ENCODE measurements at regions not wholly inside any gene's neighbourhood (a gene's known extent, or its start where the extent isn't known, plus 50 kb on each side); places are given as distances from the start of the nearest gene placed in this dataset.

GRCh38 chr1:221076391-221076811 lies 197.2 kb downstream of the HLX start:
- Histone ChIP-seq H3K27ac (ENCODE audit: control insufficient read depth, insufficient read depth, low read length) (no peak overlapping the region), H3K4me2 (ENCODE audit: control insufficient read depth, extremely low read depth, insufficient read depth, low read depth, low read length) (no peak overlapping the region), H3K9me1 (ENCODE audit: control insufficient read depth, extremely low read depth, insufficient read depth, low read length) (no peaks in the 10 kb centered on the region), H3K27me3 (ENCODE audit: control insufficient read depth, extremely low read depth, insufficient read depth, low read length) (no peaks in the 10 kb centered on the region), H3K36me3 (ENCODE audit: control insufficient read depth in 2 of 2, extremely low read depth in 1 of 2, insufficient read depth in 2 of 2, low read length in 2 of 2) (no peaks in the 10 kb centered on the region), H3K4me3 (ENCODE audit: control insufficient read depth in 2 of 3, extremely low read depth in 1 of 3, insufficient read depth in 2 of 3, low read depth in 1 of 3, low read length in 3 of 3) (no peak overlapping the region), H2AFZ (ENCODE audit: control insufficient read depth, low read length) (no peak overlapping the region), H4K20me1 (ENCODE audit: control insufficient read depth, extremely low read depth, insufficient read depth, low read length) (no peaks in the 10 kb centered on the region), H3K4me1 (ENCODE audit: control insufficient read depth, extremely low read depth, insufficient read depth, low read length) (no peaks in the 10 kb centered on the region), H3K9me3 (ENCODE audit: control insufficient read depth, low read depth, low read length) (no peaks in the 10 kb centered on the region), H3K79me2 (ENCODE audit: control insufficient read depth, insufficient read depth, low read length) (no peaks in the 10 kb centered on the region), H3K9ac (ENCODE audit: control insufficient read depth, extremely low read depth, insufficient read depth, low read length) (no peak overlapping the region)
- TF ChIP-seq EZH2 (IDR thresholded peaks at IDR 0.05; ENCODE audit: low read length) = no peak
- TF ChIP-seq, protein P1, sequence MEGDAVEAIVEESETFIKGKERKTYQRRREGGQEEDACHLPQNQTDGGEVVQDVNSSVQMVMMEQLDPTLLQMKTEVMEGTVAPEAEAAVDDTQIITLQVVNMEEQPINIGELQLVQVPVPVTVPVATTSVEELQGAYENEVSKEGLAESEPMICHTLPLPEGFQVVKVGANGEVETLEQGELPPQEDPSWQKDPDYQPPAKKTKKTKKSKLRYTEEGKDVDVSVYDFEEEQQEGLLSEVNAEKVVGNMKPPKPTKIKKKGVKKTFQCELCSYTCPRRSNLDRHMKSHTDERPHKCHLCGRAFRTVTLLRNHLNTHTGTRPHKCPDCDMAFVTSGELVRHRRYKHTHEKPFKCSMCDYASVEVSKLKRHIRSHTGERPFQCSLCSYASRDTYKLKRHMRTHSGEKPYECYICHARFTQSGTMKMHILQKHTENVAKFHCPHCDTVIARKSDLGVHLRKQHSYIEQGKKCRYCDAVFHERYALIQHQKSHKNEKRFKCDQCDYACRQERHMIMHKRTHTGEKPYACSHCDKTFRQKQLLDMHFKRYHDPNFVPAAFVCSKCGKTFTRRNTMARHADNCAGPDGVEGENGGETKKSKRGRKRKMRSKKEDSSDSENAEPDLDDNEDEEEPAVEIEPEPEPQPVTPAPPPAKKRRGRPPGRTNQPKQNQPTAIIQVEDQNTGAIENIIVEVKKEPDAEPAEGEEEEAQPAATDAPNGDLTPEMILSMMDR (optimal IDR thresholded peaks at IDR 0.05 in 1 of 3, IDR thresholded peaks at IDR 0.05 in 1 of 3, conservative IDR thresholded peaks at IDR 0.05 in 1 of 3; ENCODE audit: extremely low read depth in 1 of 3, insufficient read depth in 2 of 3, low read length in 3 of 3) = no peak
- dilution Hi-C loops (cut with MboI; ENCODE audit: extremely low pct_ligation_motif_present, low sequenced_read_pairs) = no loop called here
- FAIRE-seq (no peak), DNase-seq (ENCODE audit: low read depth, low spot score) (no peak)

DNA sequence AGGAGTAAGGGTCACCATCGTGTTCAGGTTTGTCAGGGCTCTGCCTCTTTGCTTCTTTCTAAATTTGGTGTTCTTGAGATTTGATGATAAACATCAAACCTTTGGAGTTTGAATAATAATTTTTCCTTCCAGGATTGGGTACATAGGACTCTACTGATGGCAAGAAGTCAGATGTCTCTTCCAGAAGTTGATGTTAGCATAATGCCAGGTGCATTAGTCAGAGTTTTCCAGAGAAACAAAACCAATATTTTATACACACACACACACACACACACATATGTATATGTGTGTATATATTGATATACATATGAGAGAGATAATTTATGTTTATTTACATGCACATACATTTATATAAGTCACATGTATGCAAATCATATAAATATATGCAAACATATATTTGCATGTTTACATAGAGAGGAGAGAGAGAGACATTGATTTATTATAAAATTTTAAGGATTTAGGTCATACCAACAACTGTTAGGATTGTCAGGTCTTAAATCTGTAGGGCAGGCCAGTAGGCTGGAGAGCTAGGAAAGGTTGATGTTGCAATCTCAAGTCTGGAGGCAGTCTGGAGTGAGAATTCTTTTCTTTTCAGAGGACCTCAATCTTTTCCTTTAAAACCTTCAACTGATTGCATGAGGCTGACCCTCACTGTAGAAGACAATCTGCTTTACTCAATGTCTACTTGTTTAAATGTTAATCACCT lies 199.2 kb downstream of the HLX start:
- no peaks in the 10 kb centered on the region for H3K9me1 ChIP-seq (ENCODE audit: control insufficient read depth, extremely low read depth, insufficient read depth, low read length)

More for the DNA sequence above, 199.2 kb downstream of the HLX start:
- no peaks in the 10 kb centered on the region for H3K9me3 ChIP-seq (ENCODE audit: control insufficient read depth, low read depth, low read length)
- H3K4me2 ChIP-seq (ENCODE audit: control insufficient read depth, extremely low read depth, insufficient read depth, low read depth, low read length) = no peak overlapping the region
- no peak overlapping the region for H3K27ac ChIP-seq (ENCODE audit: control insufficient read depth, insufficient read depth, low read length)
- no peaks in the 10 kb centered on the region for H3K79me2 ChIP-seq (ENCODE audit: control insufficient read depth, insufficient read depth, low read length)
- DNase-seq (ENCODE audit: low read depth, low spot score) = no peak
- no peaks in the 10 kb centered on the region for H4K20me1 ChIP-seq (ENCODE audit: control insufficient read depth, extremely low read depth, insufficient read depth, low read length)
- H3K27me3 ChIP-seq (ENCODE audit: control insufficient read depth, extremely low read depth, insufficient read depth, low read length) = no peaks in the 10 kb centered on the region
- TF ChIP-seq EZH2 (IDR thresholded peaks at IDR 0.05; ENCODE audit: low read length) = no peak
- TF ChIP-seq, protein P1 (optimal IDR thresholded peaks at IDR 0.05 in 1 of 3, IDR thresholded peaks at IDR 0.05 in 1 of 3, conservative IDR thresholded peaks at IDR 0.05 in 1 of 3; ENCODE audit: extremely low read depth in 1 of 3, insufficient read depth in 2 of 3, low read length in 3 of 3) = no peak
- H3K9ac ChIP-seq (ENCODE audit: control insufficient read depth, extremely low read depth, insufficient read depth, low read length) = no peak overlapping the region
- no peaks in the 10 kb centered on the region for H3K4me1 ChIP-seq (ENCODE audit: control insufficient read depth, extremely low read depth, insufficient read depth, low read length)
- no peak overlapping the region for H2AFZ ChIP-seq (ENCODE audit: control insufficient read depth, low read length)
- H3K4me3 ChIP-seq (ENCODE audit: control insufficient read depth in 2 of 3, extremely low read depth in 1 of 3, insufficient read depth in 2 of 3, low read depth in 1 of 3, low read length in 3 of 3) = no peak overlapping the region
- H3K36me3 ChIP-seq (ENCODE audit: control insufficient read depth in 2 of 2, extremely low read depth in 1 of 2, insufficient read depth in 2 of 2, low read length in 2 of 2) = no peaks in the 10 kb centered on the region
- dilution Hi-C loops (cut with MboI; ENCODE audit: extremely low pct_ligation_motif_present, low sequenced_read_pairs) = no loop called here
- FAIRE-seq = no peak
